Activated CD4-positive, alpha-beta memory T cell treated with anti-CD3 and anti-CD28 coated beads for 36 hours (primary cell): ENCODE measurements at regions not wholly inside any gene's neighbourhood (a gene's known extent, or its start where the extent isn't known, plus 50 kb on each side); places are given as distances from the start of the nearest gene placed in this dataset.

Source experiments
- CTCF ChIA-PET: fragments of 350-600 bp; sonication (Branson Sonifier 250); formaldehyde crosslinking; loops from one replicate; lab custom pipeline; 2021; ENCODE audit warnings: antibody characterized with exemption, inconsistent platforms; lab: Charles Lee
- POLR2A ChIA-PET: fragments of 350-600 bp; sonication (Branson Sonifier 250); formaldehyde crosslinking; loops from one replicate; lab custom pipeline; 2021; ENCODE audit warnings: antibody characterized with exemption; lab: Charles Lee
- DNase-seq: peaks from one replicate; pipeline ENCODE4 v3.0.0-alpha.2; 2020
- H3K27ac Mint-ChIP-seq: one replicate; pipeline ENCODE4 v1.8.0; 2021; ENCODE audit warnings: mixed read lengths
- H3K27me3 Mint-ChIP-seq: one replicate; pipeline ENCODE4 v1.8.0; 2021; ENCODE audit warnings: mixed read lengths
- H3K36me3 Mint-ChIP-seq: one replicate; pipeline ENCODE4 v1.8.0; 2021; ENCODE audit warnings: mixed read lengths
- H3K4me1 Mint-ChIP-seq: one replicate; pipeline ENCODE4 v1.8.0; 2021; ENCODE audit warnings: low read depth, mixed read lengths
- H3K4me3 Mint-ChIP-seq: one replicate; pipeline ENCODE4 v1.8.0; 2021; ENCODE audit warnings: mild to moderate bottlenecking, mixed read lengths
- H3K9me3 Mint-ChIP-seq: one replicate; pipeline ENCODE4 v1.8.0; 2021; ENCODE audit warnings: mixed read lengths
- intact Hi-C: fragments of 100-400 bp; cut with micrococcal nuclease; formaldehyde crosslinking; loops from one replicate; pipeline ENCODE4 v1.15.1; 2023

GRCh38 chr6:163731215-163732013 is 316.9 kb downstream of the QKI start:
- Mint-ChIP-seq H3K36me3 (no peaks in the 10 kb centered on the region), H3K27me3 (peaks cover 1% of the 10 kb centered on the region), H3K4me3 (no peak overlapping the region), H3K9me3 (no peaks in the 10 kb centered on the region), H3K27ac (no peak overlapping the region), H3K4me1 (no peaks in the 10 kb centered on the region)
- intact Hi-C loops, result no loop called here
- ChIA-PET POLR2A (no interaction called here), CTCF (no interaction called here)
- no peak for DNase-seq

- intact Hi-C loops, result no loop called here
- CTCF ChIA-PET, result no interaction called here
- POLR2A ChIA-PET, result no interaction called here
- Mint-ChIP-seq H3K36me3 (no peaks in the 10 kb centered on the region), H3K27ac (no peak overlapping the region), H3K4me1 (no peaks in the 10 kb centered on the region), H3K9me3 (no peaks in the 10 kb centered on the region), H3K4me3 (no peak overlapping the region), H3K27me3 (peaks cover 1% of the 10 kb centered on the region)
- no peak for DNase-seq
Observed at GRCh38 chr6:163730246-163731210, 316.0 kb downstream of the QKI start.

- DNase-seq, result no peak
- Mint-ChIP-seq H3K36me3 (no peaks in the 10 kb centered on the region), H3K4me1 (no peaks in the 10 kb centered on the region)
Observed at GRCh38 chr6:163729127-163729872, 314.8 kb downstream of the QKI start.

GRCh38 chr6:163728442-163729126 is 314.1 kb downstream of the QKI start:
- Mint-ChIP-seq H3K27me3 (peaks cover 1% of the 10 kb centered on the region), H3K36me3 (no peaks in the 10 kb centered on the region), H3K9me3 (no peaks in the 10 kb centered on the region), H3K4me3 (no peak overlapping the region), H3K4me1 (no peaks in the 10 kb centered on the region), H3K27ac (no peak overlapping the region)
- intact Hi-C loops, result no loop called here
- no peak for DNase-seq
- CTCF ChIA-PET, result no interaction called here
- POLR2A ChIA-PET, result no interaction called here

More at GRCh38 chr6:163729127-163729872, 314.8 kb downstream of the QKI start:
- CTCF ChIA-PET, result no interaction called here
- H3K27me3 Mint-ChIP-seq, result peaks cover 1% of the 10 kb centered on the region
- H3K4me3 Mint-ChIP-seq, result no peak overlapping the region
- POLR2A ChIA-PET, result no interaction called here
- intact Hi-C loops, result no loop called here
- H3K9me3 Mint-ChIP-seq, result no peaks in the 10 kb centered on the region
- H3K27ac Mint-ChIP-seq, result no peak overlapping the region

GRCh38 chr6:163726037-163726695 is 311.6 kb downstream of the QKI start:
- intact Hi-C loops, result no loop called here
- Mint-ChIP-seq H3K4me3 (no peak overlapping the region), H3K9me3 (no peaks in the 10 kb centered on the region), H3K27ac (no peak overlapping the region), H3K27me3 (no peaks in the 10 kb centered on the region), H3K4me1 (no peaks in the 10 kb centered on the region), H3K36me3 (no peaks in the 10 kb centered on the region)
- ChIA-PET POLR2A (no interaction called here), CTCF (no interaction called here)
- DNase-seq, result no peak

- intact Hi-C loops, result no loop called here
- Mint-ChIP-seq H3K4me3 (no peak overlapping the region), H3K9me3 (no peaks in the 10 kb centered on the region), H3K36me3 (no peaks in the 10 kb centered on the region), H3K4me1 (no peaks in the 10 kb centered on the region), H3K27me3 (no peaks in the 10 kb centered on the region), H3K27ac (no peak overlapping the region)
- ChIA-PET POLR2A (no interaction called here), CTCF (no interaction called here)
- no peak for DNase-seq
Observed at GRCh38 chr6:163725008-163725941, 310.8 kb downstream of the QKI start.

- Mint-ChIP-seq H3K27ac (no peak overlapping the region), H3K36me3 (no peaks in the 10 kb centered on the region), H3K4me3 (no peak overlapping the region), H3K4me1 (no peaks in the 10 kb centered on the region), H3K9me3 (no peaks in the 10 kb centered on the region), H3K27me3 (no peaks in the 10 kb centered on the region)
- intact Hi-C loops, result no loop called here
- ChIA-PET POLR2A (no interaction called here), CTCF (no interaction called here)
- DNase-seq, result no peak
Observed at GRCh38 chr6:163724196-163724595, 309.7 kb downstream of the QKI start.

- DNase-seq, result no peak
- intact Hi-C loops, result no loop called here
- H3K27ac Mint-ChIP-seq, result no peak overlapping the region
- no peaks in the 10 kb centered on the region for H3K4me1 Mint-ChIP-seq
- CTCF ChIA-PET, result no interaction called here
- POLR2A ChIA-PET, result no interaction called here
- no peaks in the 10 kb centered on the region for H3K9me3 Mint-ChIP-seq
- H3K4me3 Mint-ChIP-seq, result no peak overlapping the region
- H3K27me3 Mint-ChIP-seq, result no peaks in the 10 kb centered on the region
- H3K36me3 Mint-ChIP-seq, result no peaks in the 10 kb centered on the region
Observed at GRCh38 chr6:163723759-163724158, 309.2 kb downstream of the QKI start.

- H3K36me3 Mint-ChIP-seq, result no peaks in the 10 kb centered on the region
- no peak overlapping the region for H3K27ac Mint-ChIP-seq
- peaks cover under 1% of the 10 kb centered on the region for H3K27me3 Mint-ChIP-seq
- DNase-seq, result no peak
- H3K4me1 Mint-ChIP-seq, result no peaks in the 10 kb centered on the region
- POLR2A ChIA-PET, result no interaction called here
- H3K4me3 Mint-ChIP-seq, result no peak overlapping the region
- intact Hi-C loops, result no loop called here
- CTCF ChIA-PET, result no interaction called here
- no peaks in the 10 kb centered on the region for H3K9me3 Mint-ChIP-seq
Observed at GRCh38 chr6:163721922-163722692, 307.6 kb downstream of the QKI start.

GRCh38 chr6:163721435-163721834 is 306.9 kb downstream of the QKI start:
- intact Hi-C loops, result no loop called here
- DNase-seq, result no peak
- no peaks in the 10 kb centered on the region for H3K36me3 Mint-ChIP-seq

More at GRCh38 chr6:163721435-163721834, 306.9 kb downstream of the QKI start:
- no peak overlapping the region for H3K27ac Mint-ChIP-seq
- ChIA-PET POLR2A (no interaction called here), CTCF (no interaction called here)
- H3K4me1 Mint-ChIP-seq, result no peaks in the 10 kb centered on the region
- no peak overlapping the region for H3K4me3 Mint-ChIP-seq
- no peaks in the 10 kb centered on the region for H3K9me3 Mint-ChIP-seq
- H3K27me3 Mint-ChIP-seq, result peaks cover 1% of the 10 kb centered on the region
